Mucosa of descending colon (tissue), 3 donors: ENCODE measurements at regions not wholly inside any gene's neighbourhood (a gene's known extent, or its start where the extent isn't known, plus 50 kb on each side); places are given as distances from the start of the nearest gene placed in this dataset.
"Not testable (repeated sequence)": the region's sequence is repeated elsewhere in the genome, so short reads cannot be mapped to it uniquely, and the experiment has no call there.

Experiments used
- ATAC-seq: fragments of 200-7000 bp; cut with Tn5 transposase; one replicate; pipeline ENCODE4 v1.9.1; 2020; ENCODE audit warnings: mild to moderate bottlenecking, moderate library complexity
- DNase-seq, 3 donors: peaks; one replicate each; pipeline ENCODE4 v3.0.0-alpha.2; 2020
- H3K36me3 ChIP-seq: fragments of 200-600 bp; one replicate; pipeline ENCODE4 v1.8.0; 2021; ENCODE audit warnings: low read depth, mild to moderate bottlenecking
- H3K4me1 ChIP-seq: fragments of 200-600 bp; one replicate; pipeline ENCODE4 v1.8.0; 2021; ENCODE audit warnings: low read depth, mild to moderate bottlenecking
- H3K4me3 ChIP-seq: fragments of 200-600 bp; one replicate; pipeline ENCODE4 v1.8.0; 2021; ENCODE audit warnings: mild to moderate bottlenecking
- H3K9me3 ChIP-seq: fragments of 200-600 bp; one replicate; pipeline ENCODE4 v1.8.0; 2021; ENCODE audit warnings: mild to moderate bottlenecking
- CTCF ChIP-seq: fragments of 200-600 bp; IDR thresholded peaks from one replicate; pipeline ENCODE4 v1.8.0; 2022; ENCODE audit warnings: antibody characterized with exemption, mild to moderate bottlenecking
- intact Hi-C, 2 donors: fragments of 100-400 bp; cut with DNase I in 1 of 2; cut with micrococcal nuclease in 1 of 2; formaldehyde crosslinking; loops; one replicate each; pipeline versions ENCODE4 v1.11.0 to v1.11.1; 2022; cut with DNase I, micrococcal nuclease
- donor health status: DM: no; HTN: no; CAD: no; lungs with moderate emphysema.
- donor health status: DM: no; HTN: no; CAD: no.
- donor health status: DM: no; HTN: yes; CAD: no.

- no peaks in the 10 kb centered on the region for H3K9me3 ChIP-seq
- H3K4me1 ChIP-seq: no peaks in the 10 kb centered on the region
- no peak for TF ChIP-seq CTCF
- ATAC-seq: no peak
- intact Hi-C loops: no loop called here
- DNase-seq: no peak
- no peaks in the 10 kb centered on the region for H3K36me3 ChIP-seq
- no peak overlapping the region for H3K4me3 ChIP-seq
Observed at GRCh38 chr11:80722629-80723028, 1281.8 kb upstream of the TENM4 start.

- no peaks in the 10 kb centered on the region for H3K9me3 ChIP-seq
- ATAC-seq (no peak), DNase-seq (no peak)
- no peaks in the 10 kb centered on the region for H3K4me1 ChIP-seq
- no peak for TF ChIP-seq CTCF
- H3K4me3 ChIP-seq: no peak overlapping the region
- H3K36me3 ChIP-seq: no peaks in the 10 kb centered on the region
- intact Hi-C loops: no loop called here
Observed at GRCh38 chr11:80720295-80720694, 1279.5 kb upstream of the TENM4 start.

DNA sequence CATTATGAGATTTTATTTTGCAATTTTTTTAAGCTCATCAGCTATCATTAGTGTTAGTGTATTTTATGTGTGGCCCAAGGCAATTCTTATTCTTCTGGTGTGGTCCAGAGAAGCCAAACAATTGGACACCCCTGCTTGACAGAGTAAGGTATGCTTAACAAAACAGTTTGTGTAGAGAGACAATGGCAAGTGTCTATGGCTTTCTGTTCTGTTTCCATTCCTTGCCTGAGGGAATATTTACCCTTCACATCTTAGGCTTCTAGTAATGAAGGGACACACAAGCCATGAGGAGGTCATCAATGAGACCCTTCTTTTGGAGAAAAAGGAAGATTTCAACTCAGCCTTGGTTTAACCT lies 1278.4 kb upstream of the TENM4 start:
- ATAC-seq: no peak
- Histone ChIP-seq H3K36me3 (no peaks in the 10 kb centered on the region), H3K9me3 (no peaks in the 10 kb centered on the region), H3K4me1 (no peaks in the 10 kb centered on the region), H3K4me3 (no peak overlapping the region)
- no peak for TF ChIP-seq CTCF
- intact Hi-C loops: no loop called here
- no peak for DNase-seq

DNA sequence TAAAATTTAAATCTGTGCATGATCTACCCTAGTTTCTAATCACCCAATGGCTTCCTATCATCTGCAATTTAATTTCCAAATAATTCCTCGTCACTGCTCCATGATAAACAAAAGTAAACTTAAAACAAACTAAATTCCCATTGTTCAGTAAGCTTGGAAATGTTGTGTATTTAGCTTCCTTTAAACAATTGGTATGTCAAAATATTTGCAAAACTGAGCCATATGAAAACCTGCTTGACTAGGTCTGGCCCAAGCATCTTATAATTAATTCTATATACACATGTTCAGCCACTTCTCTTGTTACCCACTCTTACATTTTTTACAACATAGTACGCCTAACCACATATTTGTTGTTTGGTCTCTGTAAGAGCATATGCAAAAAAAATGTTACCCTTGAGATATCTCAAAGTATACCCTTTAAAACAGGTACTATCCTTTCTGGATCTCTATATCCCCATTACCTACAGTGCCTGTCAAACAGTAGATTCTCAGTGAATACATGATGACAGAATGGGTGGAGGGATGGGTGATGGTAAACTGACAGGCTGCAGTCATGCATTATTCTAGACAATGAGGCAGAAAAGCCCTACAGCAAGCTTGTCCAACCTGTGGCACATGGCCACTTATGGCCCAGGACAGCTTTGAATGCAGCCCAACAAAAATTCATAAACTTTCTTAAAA lies 1277.9 kb upstream of the TENM4 start:
- intact Hi-C loops: no loop called here
- no peak for DNase-seq
- TF ChIP-seq CTCF: no peak
- H3K4me1 ChIP-seq: no peaks in the 10 kb centered on the region
- ATAC-seq: no peak
- no peak overlapping the region for H3K4me3 ChIP-seq
- H3K36me3 ChIP-seq: no peaks in the 10 kb centered on the region
- H3K9me3 ChIP-seq: no peaks in the 10 kb centered on the region

GRCh38 chr11:80702264-80702663 lies 1261.4 kb upstream of the TENM4 start:
- Histone ChIP-seq H3K4me3 (no peak overlapping the region), H3K36me3 (no peaks in the 10 kb centered on the region), H3K4me1 (peaks cover 6% of the 10 kb centered on the region), H3K9me3 (no peaks in the 10 kb centered on the region)
- intact Hi-C loops: no loop called here
- TF ChIP-seq CTCF: no peak
- ATAC-seq (no peak), DNase-seq (no peak)

DNA sequence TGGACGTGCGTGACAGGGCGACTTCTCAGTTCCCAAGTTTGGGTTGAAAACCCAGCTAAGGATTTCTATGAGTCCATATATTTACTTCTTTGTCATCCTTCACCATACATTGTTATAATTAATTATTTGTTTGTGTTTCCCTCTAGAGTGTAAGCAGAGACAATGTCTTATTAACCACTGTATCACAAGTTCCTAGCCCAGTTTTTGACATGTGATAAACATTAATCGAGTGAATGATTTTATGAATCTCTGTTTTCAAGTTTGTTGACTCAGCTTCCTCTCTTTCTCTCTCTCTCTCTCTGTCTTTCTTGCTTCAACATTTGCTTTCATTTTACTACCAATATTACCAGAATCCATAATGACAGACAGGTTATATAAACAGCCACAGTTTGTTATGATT lies 1259.6 kb upstream of the TENM4 start:
- intact Hi-C loops: no loop called here
- no peak for TF ChIP-seq CTCF
- H3K9me3 ChIP-seq: no peaks in the 10 kb centered on the region
- H3K4me1 ChIP-seq: peaks cover 6% of the 10 kb centered on the region
- H3K36me3 ChIP-seq: no peaks in the 10 kb centered on the region
- no peak overlapping the region for H3K4me3 ChIP-seq
- no peak for DNase-seq
- ATAC-seq: no peak

GRCh38 chr11:80699406-80700177 lies 1258.8 kb upstream of the TENM4 start:
- not testable (repeated sequence) for H3K36me3 ChIP-seq
- DNase-seq (peak; percentile 37 to 59 (median 45)), ATAC-seq (peak; percentile 97)

More at GRCh38 chr11:80699406-80700177, 1258.8 kb upstream of the TENM4 start:
- H3K9me3 ChIP-seq, H3K4me1 ChIP-seq, intact Hi-C loops, H3K4me3 ChIP-seq: not testable (repeated sequence)
